ENCODE measurements at regions not wholly inside any gene's neighbourhood (a gene's known extent, or its start where the extent isn't known, plus 50 kb on each side); places are given as distances from the start of the nearest gene placed in this dataset.

DNA sequence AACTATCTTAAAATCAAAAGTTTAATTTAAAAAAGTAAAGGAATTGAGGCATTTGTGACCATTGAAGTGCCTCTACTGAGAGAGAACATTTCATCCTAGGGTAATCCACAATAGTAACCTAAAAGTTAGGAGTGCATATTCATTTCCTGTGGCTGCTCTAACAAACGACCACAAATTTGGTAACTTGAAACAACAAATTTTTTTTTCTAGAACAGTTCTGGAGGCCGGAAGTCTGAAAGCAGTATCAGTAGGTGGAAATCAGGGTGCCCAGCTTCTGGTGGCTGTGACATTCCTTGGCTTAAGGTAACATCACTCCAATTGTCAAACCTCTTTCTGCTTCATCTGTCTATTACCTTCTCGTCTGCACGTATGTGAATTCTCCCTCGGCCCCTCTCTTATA, 67.1 kb upstream of the SSBP2 start:
- Histone ChIP-seq H3K9me3 (ENCODE audit: insufficient read depth, low read length) (no peaks in the 10 kb centered on the region), H3K9ac (ENCODE audit: insufficient read length, low read depth) (no peak overlapping the region), H3K27me3 (ENCODE audit: insufficient read depth, insufficient read length) (no peaks in the 10 kb centered on the region), H3K36me3 (ENCODE audit: insufficient read depth, insufficient read length, low read length) (no peaks in the 10 kb centered on the region), H3K4me3 (ENCODE audit: insufficient read length, low read depth) (no peak overlapping the region), H3K4me1 (ENCODE audit: insufficient read depth, insufficient read length) (no peaks in the 10 kb centered on the region)
- TF ChIP-seq YY1 (IDR thresholded peaks at IDR 0.05; ENCODE audit: insufficient read depth, insufficient read length) (no peak), SUZ12 (IDR thresholded peaks at IDR 0.05; ENCODE audit: extremely low read depth, insufficient read depth, insufficient read length) (no peak), ZNF274 (IDR thresholded peaks at IDR 0.05; ENCODE audit: low read depth, low read length) (no peak)
- DNase-seq (ENCODE audit: low read depth, low spot score), result no peak

DNA sequence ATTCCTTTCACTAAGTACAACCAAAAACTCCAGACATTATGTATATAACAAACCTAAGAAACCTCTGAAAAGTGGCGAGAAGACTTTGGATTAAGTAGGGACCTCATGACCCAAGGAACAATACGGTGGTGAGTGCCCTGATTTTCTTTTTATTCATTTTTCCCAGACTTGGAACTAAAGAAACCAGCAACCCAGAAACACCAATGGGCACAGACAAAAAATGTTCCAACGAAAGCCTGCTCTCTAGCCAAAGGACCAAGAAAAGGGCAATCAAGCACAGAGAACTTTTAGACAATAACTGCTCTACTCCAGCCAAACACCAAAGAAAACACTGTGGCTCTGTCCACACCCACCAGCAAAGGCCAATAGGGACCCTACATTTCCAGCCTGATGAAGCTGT, 66.2 kb upstream of the SSBP2 start:
- Histone ChIP-seq H3K27me3 (ENCODE audit: insufficient read depth, insufficient read length) (no peaks in the 10 kb centered on the region), H3K9me3 (ENCODE audit: insufficient read depth, low read length) (no peaks in the 10 kb centered on the region), H3K9ac (ENCODE audit: insufficient read length, low read depth) (no peak overlapping the region), H3K36me3 (ENCODE audit: insufficient read depth, insufficient read length, low read length) (no peaks in the 10 kb centered on the region), H3K4me1 (ENCODE audit: insufficient read depth, insufficient read length) (no peaks in the 10 kb centered on the region), H3K4me3 (ENCODE audit: insufficient read length, low read depth) (no peak overlapping the region)
- no peak for DNase-seq (ENCODE audit: low read depth, low spot score)
- TF ChIP-seq ZNF274 (IDR thresholded peaks at IDR 0.05; ENCODE audit: low read depth, low read length) (no peak), SUZ12 (IDR thresholded peaks at IDR 0.05; ENCODE audit: extremely low read depth, insufficient read depth, insufficient read length) (no peak), YY1 (IDR thresholded peaks at IDR 0.05; ENCODE audit: insufficient read depth, insufficient read length) (no peak)

DNA sequence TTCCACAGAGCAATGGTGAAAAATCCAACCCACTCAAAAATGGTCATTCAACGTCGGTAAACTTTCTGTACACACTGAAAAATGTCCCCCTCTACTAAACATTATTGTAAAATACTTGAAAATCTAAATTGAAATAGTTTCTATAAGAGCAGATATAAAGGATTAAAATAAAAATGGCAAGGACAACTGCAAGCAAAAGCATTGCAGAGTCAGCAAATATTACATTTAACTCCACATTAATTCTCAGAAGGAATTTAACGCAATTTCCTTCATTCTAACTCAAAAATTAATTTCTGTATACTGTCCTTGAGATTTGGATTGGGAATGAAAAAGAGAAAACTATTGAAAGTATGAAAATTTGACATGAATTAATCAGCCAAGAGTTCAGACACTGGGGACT, 64.4 kb upstream of the SSBP2 start:
- H3K9ac ChIP-seq (ENCODE audit: insufficient read length, low read depth), result no peak overlapping the region
- no peaks in the 10 kb centered on the region for H3K36me3 ChIP-seq (ENCODE audit: insufficient read depth, insufficient read length, low read length)
- H3K27me3 ChIP-seq (ENCODE audit: insufficient read depth, insufficient read length), result no peaks in the 10 kb centered on the region
- no peak for DNase-seq (ENCODE audit: low read depth, low spot score)
- TF ChIP-seq YY1 (IDR thresholded peaks at IDR 0.05; ENCODE audit: insufficient read depth, insufficient read length), result no peak
- TF ChIP-seq ZNF274 (IDR thresholded peaks at IDR 0.05; ENCODE audit: low read depth, low read length), result no peak
- TF ChIP-seq SUZ12 (IDR thresholded peaks at IDR 0.05; ENCODE audit: extremely low read depth, insufficient read depth, insufficient read length), result no peak
- no peaks in the 10 kb centered on the region for H3K4me1 ChIP-seq (ENCODE audit: insufficient read depth, insufficient read length)
- no peaks in the 10 kb centered on the region for H3K9me3 ChIP-seq (ENCODE audit: insufficient read depth, low read length)
- H3K4me3 ChIP-seq (ENCODE audit: insufficient read length, low read depth), result no peak overlapping the region

GRCh38 chr5:81808106-81808505, 57.2 kb upstream of the SSBP2 start:
- Histone ChIP-seq H3K4me1 (ENCODE audit: insufficient read depth, insufficient read length) (no peaks in the 10 kb centered on the region), H3K36me3 (ENCODE audit: insufficient read depth, insufficient read length, low read length) (no peaks in the 10 kb centered on the region), H3K9me3 (ENCODE audit: insufficient read depth, low read length) (no peaks in the 10 kb centered on the region), H3K27me3 (ENCODE audit: insufficient read depth, insufficient read length) (no peaks in the 10 kb centered on the region), H3K9ac (ENCODE audit: insufficient read length, low read depth) (no peak overlapping the region), H3K4me3 (ENCODE audit: insufficient read length, low read depth) (no peak overlapping the region)
- DNase-seq (ENCODE audit: low read depth, low spot score), result no peak
- TF ChIP-seq SUZ12 (IDR thresholded peaks at IDR 0.05; ENCODE audit: extremely low read depth, insufficient read depth, insufficient read length) (no peak), ZNF274 (IDR thresholded peaks at IDR 0.05; ENCODE audit: low read depth, low read length) (no peak), YY1 (IDR thresholded peaks at IDR 0.05; ENCODE audit: insufficient read depth, insufficient read length) (no peak)

DNA sequence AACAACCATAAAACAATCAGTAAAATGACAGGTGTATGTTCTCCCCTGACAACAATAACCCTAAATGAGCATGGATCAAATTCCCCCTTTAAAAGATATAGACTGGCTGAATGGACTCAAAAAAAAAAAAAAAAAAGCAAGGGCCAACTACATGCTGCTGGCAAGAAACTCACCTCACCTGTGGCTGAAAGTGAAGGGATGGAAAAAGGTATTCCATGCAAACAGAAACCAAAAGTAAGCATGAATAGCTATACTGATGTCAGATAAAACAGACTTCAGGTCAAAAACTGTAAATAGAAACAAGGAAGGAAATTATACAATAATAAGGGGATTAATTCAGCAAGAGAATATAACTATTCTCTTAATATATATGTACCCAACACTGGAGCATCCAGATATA, 54.2 kb upstream of the SSBP2 start:
- TF ChIP-seq SUZ12 (IDR thresholded peaks at IDR 0.05; ENCODE audit: extremely low read depth, insufficient read depth, insufficient read length) (no peak), YY1 (IDR thresholded peaks at IDR 0.05; ENCODE audit: insufficient read depth, insufficient read length) (no peak), ZNF274 (IDR thresholded peaks at IDR 0.05; ENCODE audit: low read depth, low read length) (no peak)
- H3K9ac ChIP-seq (ENCODE audit: insufficient read length, low read depth), result no peak overlapping the region
- H3K36me3 ChIP-seq (ENCODE audit: insufficient read depth, insufficient read length, low read length), result no peaks in the 10 kb centered on the region
- no peaks in the 10 kb centered on the region for H3K9me3 ChIP-seq (ENCODE audit: insufficient read depth, low read length)
- H3K4me3 ChIP-seq (ENCODE audit: insufficient read length, low read depth), result no peak overlapping the region
- H3K27me3 ChIP-seq (ENCODE audit: insufficient read depth, insufficient read length), result no peaks in the 10 kb centered on the region
- H3K4me1 ChIP-seq (ENCODE audit: insufficient read depth, insufficient read length), result no peaks in the 10 kb centered on the region
- DNase-seq (ENCODE audit: low read depth, low spot score), result no peak

GRCh38 chr5:81803812-81804211, 52.9 kb upstream of the SSBP2 start:
- Histone ChIP-seq H3K36me3 (ENCODE audit: insufficient read depth, insufficient read length, low read length) (no peaks in the 10 kb centered on the region), H3K4me3 (ENCODE audit: insufficient read length, low read depth) (no peak overlapping the region), H3K4me1 (ENCODE audit: insufficient read depth, insufficient read length) (no peaks in the 10 kb centered on the region), H3K27me3 (ENCODE audit: insufficient read depth, insufficient read length) (no peaks in the 10 kb centered on the region), H3K9ac (ENCODE audit: insufficient read length, low read depth) (no peak overlapping the region), H3K9me3 (ENCODE audit: insufficient read depth, low read length) (no peaks in the 10 kb centered on the region)
- TF ChIP-seq YY1 (IDR thresholded peaks at IDR 0.05; ENCODE audit: insufficient read depth, insufficient read length) (no peak), SUZ12 (IDR thresholded peaks at IDR 0.05; ENCODE audit: extremely low read depth, insufficient read depth, insufficient read length) (no peak), ZNF274 (IDR thresholded peaks at IDR 0.05; ENCODE audit: low read depth, low read length) (no peak)
- DNase-seq (ENCODE audit: low read depth, low spot score), result no peak

- Histone ChIP-seq H3K36me3 (ENCODE audit: insufficient read depth, insufficient read length, low read length) (no peaks in the 10 kb centered on the region), H3K27me3 (ENCODE audit: insufficient read depth, insufficient read length) (no peaks in the 10 kb centered on the region), H3K4me3 (ENCODE audit: insufficient read length, low read depth) (no peak overlapping the region), H3K9me3 (ENCODE audit: insufficient read depth, low read length) (no peaks in the 10 kb centered on the region), H3K9ac (ENCODE audit: insufficient read length, low read depth) (no peak overlapping the region), H3K4me1 (ENCODE audit: insufficient read depth, insufficient read length) (no peaks in the 10 kb centered on the region)
- no peak for DNase-seq (ENCODE audit: low read depth, low spot score)
- TF ChIP-seq SUZ12 (IDR thresholded peaks at IDR 0.05; ENCODE audit: extremely low read depth, insufficient read depth, insufficient read length) (no peak), ZNF274 (IDR thresholded peaks at IDR 0.05; ENCODE audit: low read depth, low read length) (no peak), YY1 (IDR thresholded peaks at IDR 0.05; ENCODE audit: insufficient read depth, insufficient read length) (no peak)
Observed at GRCh38 chr5:81802625-81803024, 51.7 kb upstream of the SSBP2 start.

GRCh38 chr5:81802020-81802419, 51.1 kb upstream of the SSBP2 start:
- no peaks in the 10 kb centered on the region for H3K4me1 ChIP-seq (ENCODE audit: insufficient read depth, insufficient read length)
- no peaks in the 10 kb centered on the region for H3K36me3 ChIP-seq (ENCODE audit: insufficient read depth, insufficient read length, low read length)
- H3K27me3 ChIP-seq (ENCODE audit: insufficient read depth, insufficient read length), result no peaks in the 10 kb centered on the region
- no peak overlapping the region for H3K4me3 ChIP-seq (ENCODE audit: insufficient read length, low read depth)
- no peak for TF ChIP-seq YY1 (IDR thresholded peaks at IDR 0.05; ENCODE audit: insufficient read depth, insufficient read length)
- TF ChIP-seq ZNF274 (IDR thresholded peaks at IDR 0.05; ENCODE audit: low read depth, low read length), result no peak
- TF ChIP-seq SUZ12 (IDR thresholded peaks at IDR 0.05; ENCODE audit: extremely low read depth, insufficient read depth, insufficient read length), result no peak
- no peak for DNase-seq (ENCODE audit: low read depth, low spot score)
- H3K9ac ChIP-seq (ENCODE audit: insufficient read length, low read depth), result no peak overlapping the region
- no peaks in the 10 kb centered on the region for H3K9me3 ChIP-seq (ENCODE audit: insufficient read depth, low read length)
